ENCODE measurements at regions not wholly inside any gene's neighbourhood (a gene's known extent, or its start where the extent isn't known, plus 50 kb on each side); places are given as distances from the start of the nearest gene placed in this dataset.

DNA sequence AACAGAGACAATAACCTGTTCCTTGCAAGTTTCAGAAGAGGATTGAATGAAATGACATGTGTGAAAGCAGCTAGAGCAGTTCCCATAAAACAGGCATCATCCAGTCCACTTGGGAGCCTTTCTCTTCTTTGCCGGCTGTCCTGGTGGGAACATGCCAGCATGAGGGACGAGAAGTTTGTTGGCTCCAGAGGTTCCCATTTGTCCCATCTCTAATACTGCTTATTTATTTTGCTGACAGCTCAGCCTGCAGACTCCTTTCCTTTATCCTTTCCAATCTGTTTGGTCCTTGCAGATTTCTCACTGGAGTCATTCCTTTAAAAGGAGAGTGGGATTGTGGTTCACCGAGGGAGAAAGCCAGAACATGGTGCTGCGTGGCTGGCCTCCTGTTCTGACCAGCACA is 321.5 kb upstream of the CLINT1 start:
- Histone ChIP-seq H3K9me3 (no peaks in the 10 kb centered on the region), H3K27ac (no peak overlapping the region), H3K4me3 (no peak overlapping the region), H3K4me1 (no peaks in the 10 kb centered on the region), H3K27me3 (no peaks in the 10 kb centered on the region), H3K36me3 (no peaks in the 10 kb centered on the region)
- no peak for FAIRE-seq
- WGBS, 2 donors: 88 to 97% methylated on average over 4 of the region's 4 CpGs
- TF ChIP-seq, protein P1, sequence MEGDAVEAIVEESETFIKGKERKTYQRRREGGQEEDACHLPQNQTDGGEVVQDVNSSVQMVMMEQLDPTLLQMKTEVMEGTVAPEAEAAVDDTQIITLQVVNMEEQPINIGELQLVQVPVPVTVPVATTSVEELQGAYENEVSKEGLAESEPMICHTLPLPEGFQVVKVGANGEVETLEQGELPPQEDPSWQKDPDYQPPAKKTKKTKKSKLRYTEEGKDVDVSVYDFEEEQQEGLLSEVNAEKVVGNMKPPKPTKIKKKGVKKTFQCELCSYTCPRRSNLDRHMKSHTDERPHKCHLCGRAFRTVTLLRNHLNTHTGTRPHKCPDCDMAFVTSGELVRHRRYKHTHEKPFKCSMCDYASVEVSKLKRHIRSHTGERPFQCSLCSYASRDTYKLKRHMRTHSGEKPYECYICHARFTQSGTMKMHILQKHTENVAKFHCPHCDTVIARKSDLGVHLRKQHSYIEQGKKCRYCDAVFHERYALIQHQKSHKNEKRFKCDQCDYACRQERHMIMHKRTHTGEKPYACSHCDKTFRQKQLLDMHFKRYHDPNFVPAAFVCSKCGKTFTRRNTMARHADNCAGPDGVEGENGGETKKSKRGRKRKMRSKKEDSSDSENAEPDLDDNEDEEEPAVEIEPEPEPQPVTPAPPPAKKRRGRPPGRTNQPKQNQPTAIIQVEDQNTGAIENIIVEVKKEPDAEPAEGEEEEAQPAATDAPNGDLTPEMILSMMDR (IDR thresholded peaks at IDR 0.05): no peak
- intact Hi-C loops (cut with DNase I): no loop called here
- DNase-seq: no peak
- no peak for ATAC-seq

DNA sequence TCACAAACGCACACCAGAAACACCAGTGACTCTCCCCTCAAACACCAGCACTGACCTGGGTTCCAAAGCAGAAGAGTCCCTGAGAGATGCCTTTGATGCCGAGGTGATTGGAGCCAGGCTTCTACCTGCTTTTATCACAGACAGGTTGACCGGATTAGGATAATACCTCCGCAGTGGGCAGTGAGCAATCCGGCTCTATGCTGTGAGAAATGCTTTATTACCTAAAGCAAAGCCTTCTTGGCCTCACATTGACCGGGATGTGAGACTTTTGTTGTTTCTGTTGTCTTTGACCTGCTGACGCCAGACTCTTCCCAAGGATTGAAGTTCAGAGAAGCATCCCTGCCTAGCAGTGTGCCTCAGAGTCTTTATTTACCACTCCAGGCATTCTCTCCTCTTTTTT is 320.3 kb upstream of the CLINT1 start:
- H3K4me1 ChIP-seq: no peaks in the 10 kb centered on the region
- DNase-seq (no peak), FAIRE-seq (no peak), ATAC-seq (no peak)
- WGBS, 2 donors: 77 to 84% methylated on average over 7 of the region's 7 CpGs
- H3K27me3 ChIP-seq: no peaks in the 10 kb centered on the region
- intact Hi-C loops (cut with DNase I): loop anchor here in 1 of 3 donors (10.0 kb wide), 1 partner anchor 926 kb away; no protein-coding TSS in a partner anchor
- TF ChIP-seq, protein P1 (IDR thresholded peaks at IDR 0.05): no peak
- no peak overlapping the region for H3K27ac ChIP-seq
- H3K36me3 ChIP-seq: no peaks in the 10 kb centered on the region
- no peaks in the 10 kb centered on the region for H3K9me3 ChIP-seq
- no peak overlapping the region for H3K4me3 ChIP-seq

DNA sequence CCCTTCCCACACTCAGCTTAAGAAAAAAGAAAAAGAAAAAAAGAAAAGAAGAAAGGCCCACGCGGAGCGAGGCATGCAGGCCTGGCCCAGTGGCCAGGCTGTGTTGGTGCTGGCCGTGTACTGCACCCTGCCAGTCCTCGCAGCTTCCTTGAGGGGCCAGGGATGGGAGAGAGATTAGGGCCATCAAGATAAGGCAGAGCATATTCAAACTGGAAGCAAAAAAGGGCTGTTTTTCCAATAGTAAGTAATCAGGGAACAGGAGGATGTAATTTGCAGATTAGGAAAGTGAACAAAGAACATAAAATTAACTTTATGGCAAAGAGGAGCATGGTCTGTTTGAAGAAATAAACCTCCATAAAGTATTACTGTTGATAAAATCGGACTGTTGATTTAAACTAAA is 319.6 kb upstream of the CLINT1 start:
- H3K27me3 ChIP-seq: no peaks in the 10 kb centered on the region
- TF ChIP-seq, protein P1 (IDR thresholded peaks at IDR 0.05): no peak
- intact Hi-C loops (cut with DNase I): loop anchor here in 1 of 3 donors (10.0 kb wide), 1 partner anchor 926 kb away; no protein-coding TSS in a partner anchor
- H3K9me3 ChIP-seq: no peaks in the 10 kb centered on the region
- H3K27ac ChIP-seq: no peak overlapping the region
- FAIRE-seq (no peak), DNase-seq (no peak), ATAC-seq (no peak)
- no peaks in the 10 kb centered on the region for H3K36me3 ChIP-seq
- WGBS, 2 donors: 75 to 81% methylated on average over 6 of the region's 6 CpGs
- no peaks in the 10 kb centered on the region for H3K4me1 ChIP-seq
- H3K4me3 ChIP-seq: no peak overlapping the region

DNA sequence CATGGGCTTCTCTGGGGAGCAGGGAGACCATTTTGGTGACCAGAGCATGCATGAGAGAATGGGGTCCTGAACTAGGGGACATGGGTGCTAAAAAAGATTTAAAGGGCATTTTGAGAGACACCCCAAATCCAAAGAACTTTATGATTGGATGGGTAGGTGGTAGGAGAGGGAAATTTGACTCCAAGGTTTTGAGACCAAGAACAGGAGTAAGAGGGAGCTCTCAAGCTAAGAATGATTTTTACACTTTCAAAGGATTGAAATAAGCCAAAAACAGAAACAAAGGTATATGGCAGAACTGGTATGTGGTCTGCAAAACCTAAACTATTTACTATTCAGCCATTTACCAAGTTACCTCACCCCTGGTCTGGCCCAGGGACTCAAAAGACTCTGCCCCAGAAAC is 318.2 kb upstream of the CLINT1 start:
- DNase-seq (no peak), ATAC-seq (no peak), FAIRE-seq (no peak)
- TF ChIP-seq, protein P1 (IDR thresholded peaks at IDR 0.05): no peak
- no peak overlapping the region for H3K4me3 ChIP-seq
- no peak overlapping the region for H3K27ac ChIP-seq
- H3K4me1 ChIP-seq: no peaks in the 10 kb centered on the region
- no peaks in the 10 kb centered on the region for H3K9me3 ChIP-seq
- H3K36me3 ChIP-seq: no peaks in the 10 kb centered on the region
- intact Hi-C loops (cut with DNase I): loop anchor here in 1 of 3 donors (10.0 kb wide), 1 partner anchor 928 kb away; no protein-coding TSS in a partner anchor
- H3K27me3 ChIP-seq: no peaks in the 10 kb centered on the region

DNA sequence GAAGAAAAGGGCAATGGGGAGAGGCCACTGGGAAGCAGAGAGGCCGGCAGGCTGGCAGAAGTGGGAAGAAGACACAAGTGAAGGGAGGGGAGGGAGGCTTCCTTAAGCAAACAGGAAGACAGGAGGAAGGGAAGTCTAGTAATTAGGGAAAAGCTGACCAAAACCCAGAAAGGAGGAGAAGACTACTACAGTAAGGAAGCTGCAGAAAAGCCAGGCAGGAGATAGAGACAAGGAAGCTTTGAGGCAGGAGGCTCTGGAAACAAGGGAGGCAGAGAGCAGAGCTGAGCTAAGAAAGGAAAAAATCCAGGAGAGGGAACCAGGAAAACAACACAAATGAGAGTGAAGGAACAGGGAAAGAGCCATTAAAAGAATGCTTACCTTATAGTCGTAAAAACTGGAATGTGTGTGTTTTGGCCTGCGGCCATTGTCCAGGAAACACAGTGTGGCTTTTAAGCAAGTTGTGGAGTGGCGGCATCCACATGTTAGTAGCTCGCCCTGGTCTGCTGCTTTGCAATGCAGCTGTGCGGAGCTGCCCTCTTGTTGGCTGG is 317.1 kb upstream of the CLINT1 start:
- DNase-seq (no peak), ATAC-seq (peak in 2 of 4 donors; percentile 27 to 29), FAIRE-seq (no peak)
- no peaks in the 10 kb centered on the region for H3K4me1 ChIP-seq
- intact Hi-C loops (cut with DNase I): loop anchor here in 1 of 3 donors (10.0 kb wide), 1 partner anchor 929 kb away; no protein-coding TSS in a partner anchor
- H3K36me3 ChIP-seq: no peaks in the 10 kb centered on the region
- no peak overlapping the region for H3K27ac ChIP-seq
- TF ChIP-seq, protein P1 (IDR thresholded peaks at IDR 0.05): no peak
- no peak overlapping the region for H3K4me3 ChIP-seq
- no peaks in the 10 kb centered on the region for H3K27me3 ChIP-seq
- 53 to 56% methylated on average over 6 of the region's 6 CpGs for WGBS, 2 donors
- H3K9me3 ChIP-seq: no peaks in the 10 kb centered on the region

Measured in pancreas (tissue), 10 donors.